GM19372 (cell line): ENCODE measurements at regions not wholly inside any gene's neighbourhood (a gene's known extent, or its start where the extent isn't known, plus 50 kb on each side); places are given as distances from the start of the nearest gene placed in this dataset.
"Not testable (repeated sequence)": the region's sequence is repeated elsewhere in the genome, so short reads cannot be mapped to it uniquely, and the experiment has no call there.

Source experiments
- ATAC-seq: cut with Tn5 transposase; IDR thresholded peaks from one replicate; pipeline ENCODE4 v1.9.1; 2021; ENCODE audit warnings: mild to moderate bottlenecking, low read depth, moderate library complexity; ENCODE audit not compliant: unreplicated experiment

- ATAC-seq: not testable (repeated sequence)
These were observed 73.5 kb downstream of the NPIPA8 start for GRCh38 chr16:18263046-18263445.

- not testable (repeated sequence) for ATAC-seq
These were observed 74.7 kb downstream of the NPIPA8 start for GRCh38 chr16:18261848-18262247.

GRCh38 chr16:18259496-18260176 is 76.9 kb downstream of the NPIPA8 start:
- not testable (repeated sequence) for ATAC-seq

GRCh38 chr16:18252943-18253342 is 83.6 kb downstream of the NPIPA8 start:
- not testable (repeated sequence) for ATAC-seq

GRCh38 chr16:18230505-18230904 is 106.0 kb downstream of the NPIPA8 start:
- not testable (repeated sequence) for ATAC-seq

GRCh38 chr16:18222054-18223009 is 114.2 kb downstream of the NPIPA8 start:
- ATAC-seq: not testable (repeated sequence)

- ATAC-seq: not testable (repeated sequence)
These were observed 118.8 kb downstream of the NPIPA8 start for GRCh38 chr16:18217741-18218140.

DNA sequence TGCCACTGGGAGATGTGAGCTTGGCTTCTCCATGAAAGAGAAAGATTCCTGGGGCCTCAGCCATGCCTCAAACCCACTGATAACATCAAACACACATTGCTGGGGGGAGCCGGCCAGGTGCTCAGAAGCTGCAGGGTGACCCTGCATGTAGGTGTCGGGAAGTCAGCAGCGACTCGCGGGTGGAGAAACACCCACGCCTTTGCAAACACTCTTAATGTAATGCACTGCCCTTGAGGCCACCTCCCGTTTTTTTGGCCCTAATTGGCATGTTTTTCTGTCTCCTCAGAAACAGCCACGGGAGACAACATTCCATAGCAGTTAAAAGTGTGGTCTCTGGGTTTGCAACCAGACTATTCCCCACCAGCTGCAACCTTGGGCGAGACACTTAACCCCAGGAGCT is 119.7 kb downstream of the NPIPA8 start:
- not testable (repeated sequence) for ATAC-seq

DNA sequence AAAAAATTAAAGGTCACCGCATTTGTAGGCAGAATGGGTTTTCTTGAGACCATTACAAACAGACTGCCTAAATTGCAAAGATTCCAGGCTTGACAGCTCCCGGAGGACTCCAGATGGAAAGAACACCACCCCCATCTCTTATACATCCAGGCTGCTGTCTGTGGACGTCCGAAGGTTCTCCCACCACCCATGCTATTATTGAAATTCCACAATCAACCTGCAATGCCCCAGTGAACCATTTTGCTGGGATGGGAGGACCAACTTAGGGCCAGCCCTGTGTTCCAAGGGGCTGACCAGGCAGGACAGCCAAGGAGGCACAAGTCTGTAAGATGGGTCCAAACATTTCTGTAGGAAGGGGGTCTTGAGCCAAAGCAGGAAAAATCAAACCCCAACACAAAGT is 122.7 kb downstream of the NPIPA8 start:
- not testable (repeated sequence) for ATAC-seq

DNA sequence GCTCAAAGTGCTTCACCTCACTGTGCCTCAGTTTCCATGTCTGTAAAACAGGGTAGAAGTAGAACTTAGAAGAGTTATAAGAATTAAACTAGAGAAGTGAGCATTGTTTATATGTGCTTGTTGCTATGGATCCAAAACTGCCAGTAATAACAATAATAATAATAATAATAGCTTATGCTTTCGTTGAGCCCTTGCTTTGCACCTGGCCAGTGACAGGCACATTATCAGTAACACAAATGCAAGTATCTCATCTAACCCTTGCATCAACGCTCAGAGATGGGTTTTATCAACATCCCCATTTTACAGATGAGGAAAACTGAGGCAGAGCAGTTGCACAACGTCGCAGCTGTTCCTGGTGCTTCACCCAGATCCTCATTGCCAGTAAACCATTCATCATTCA is 125.0 kb downstream of the NPIPA8 start:
- ATAC-seq: not testable (repeated sequence)

- ATAC-seq: not testable (repeated sequence)
These were observed 131.8 kb downstream of the NPIPA8 start for GRCh38 chr16:18204786-18205185.

- not testable (repeated sequence) for ATAC-seq
These were observed 132.2 kb downstream of the NPIPA8 start for GRCh38 chr16:18204309-18204708.

GRCh38 chr16:18201511-18201910 is 135.0 kb downstream of the NPIPA8 start:
- ATAC-seq: not testable (repeated sequence)

- not testable (repeated sequence) for ATAC-seq
These were observed 144.1 kb downstream of the NPIPA8 start for GRCh38 chr16:18192389-18192788.

DNA sequence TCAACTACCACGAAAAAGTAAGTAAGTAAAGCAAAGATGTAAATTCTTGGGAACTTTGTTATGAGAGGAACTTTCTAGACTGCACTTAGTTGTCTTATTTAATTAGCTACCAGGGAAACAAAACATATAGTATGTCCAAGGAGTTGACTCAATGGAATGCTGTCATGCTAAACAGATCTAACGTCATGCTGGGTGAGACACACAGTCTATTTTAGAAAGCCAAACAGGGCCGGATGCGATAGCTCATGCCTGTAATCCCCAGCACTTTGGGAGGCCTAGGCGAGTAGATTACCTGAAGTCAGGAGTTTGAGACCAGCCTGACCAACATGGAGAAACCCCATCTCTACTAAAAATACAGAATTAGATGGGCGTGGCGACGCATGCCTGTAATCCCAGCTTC is 146.4 kb downstream of the NPIPA8 start:
- not testable (repeated sequence) for ATAC-seq

DNA sequence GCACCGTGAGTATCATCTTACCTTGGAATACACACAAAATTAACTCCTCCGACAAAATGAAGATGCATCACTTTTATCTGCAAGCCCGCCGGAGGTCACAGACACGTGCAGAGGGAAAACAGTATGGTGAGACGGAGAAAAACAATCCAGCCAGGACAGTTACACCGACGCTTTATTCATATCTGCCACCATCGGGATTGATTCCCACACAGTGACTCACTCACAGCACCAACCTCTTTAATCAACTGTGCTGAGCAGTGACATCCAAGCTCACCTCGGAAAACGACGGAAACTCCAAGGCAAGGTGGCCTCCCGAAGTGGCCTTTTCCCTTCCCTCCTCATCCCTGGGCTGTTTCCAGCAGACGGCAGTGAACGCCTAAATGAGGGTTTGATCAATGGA is 151.8 kb downstream of the NPIPA8 start:
- ATAC-seq: not testable (repeated sequence)

DNA sequence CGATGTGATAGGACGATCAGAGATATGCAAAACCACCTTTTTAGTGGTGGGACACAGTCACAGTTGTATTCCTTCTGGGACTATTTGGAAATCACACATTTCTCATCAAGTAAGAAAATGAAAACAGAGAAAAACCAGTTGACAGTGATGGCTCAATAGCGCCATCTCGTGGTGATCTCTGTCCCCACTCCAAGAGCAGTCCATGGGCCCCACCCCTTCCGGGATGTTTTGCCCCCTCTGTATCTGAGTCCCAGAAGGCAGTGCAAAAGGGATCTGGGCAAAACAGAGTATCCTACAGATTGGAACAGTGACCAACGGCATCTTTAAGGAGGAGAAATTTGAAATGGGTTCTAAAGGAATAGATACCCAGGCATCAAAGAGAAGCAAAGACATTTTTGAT is 155.5 kb downstream of the NPIPA8 start:
- not testable (repeated sequence) for ATAC-seq

DNA sequence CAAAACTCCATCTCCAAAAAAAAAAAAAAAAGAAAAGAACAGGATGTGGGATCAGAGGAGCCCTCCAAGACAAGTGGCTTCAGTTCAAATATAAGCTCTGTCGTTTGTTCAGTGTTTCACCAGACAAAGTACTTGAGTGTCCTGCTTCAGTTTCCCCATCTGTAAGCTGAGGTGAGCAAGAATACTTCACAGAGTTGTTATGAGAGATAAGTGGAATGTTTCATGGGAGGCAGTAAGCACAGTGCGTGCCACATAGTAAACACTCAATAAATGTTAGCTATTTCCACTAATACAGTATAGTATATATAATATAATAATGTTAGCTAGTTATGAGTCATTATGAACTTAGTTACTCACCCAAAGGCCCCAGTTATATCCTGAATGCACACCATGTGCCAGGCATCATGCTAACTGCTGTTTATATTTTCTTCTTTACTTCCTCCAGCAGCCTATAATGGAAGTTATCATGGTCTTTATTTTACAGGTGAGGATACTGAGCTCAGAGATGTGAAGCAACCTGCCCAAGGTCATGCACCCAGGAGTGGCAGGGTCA is 162.5 kb downstream of the NPIPA8 start:
- not testable (repeated sequence) for ATAC-seq

GRCh38 chr16:18162293-18162692 is 174.2 kb downstream of the NPIPA8 start:
- ATAC-seq: not testable (repeated sequence)

DNA sequence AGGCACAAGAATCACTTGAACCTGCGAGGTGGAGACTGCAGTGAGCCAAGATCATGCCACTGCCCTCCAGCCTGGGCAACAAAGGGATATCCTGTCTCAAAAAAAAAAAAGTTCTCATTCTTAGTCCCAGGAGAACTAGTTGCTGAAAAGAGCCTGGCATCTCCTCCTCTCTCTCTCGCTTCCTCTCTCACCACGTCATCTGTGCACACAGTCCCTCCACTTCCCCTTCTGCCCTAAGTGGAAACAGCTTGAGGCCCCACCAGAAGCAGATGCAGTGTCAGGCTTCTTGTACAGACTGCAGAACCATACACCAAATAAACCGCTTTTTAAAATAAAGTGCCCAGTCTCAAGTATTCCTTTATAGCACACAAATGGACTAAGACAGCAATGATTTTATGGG is 175.3 kb downstream of the NPIPA8 start:
- not testable (repeated sequence) for ATAC-seq

- ATAC-seq: not testable (repeated sequence)
These were observed 177.4 kb downstream of the NPIPA8 start for GRCh38 chr16:18159185-18159584.
